Fibroblast of lung (primary cell): ENCODE measurements at regions not wholly inside any gene's neighbourhood (a gene's known extent, or its start where the extent isn't known, plus 50 kb on each side); places are given as distances from the start of the nearest gene placed in this dataset.

Experiments
- CTCF ChIP-seq, 2 donors: IDR thresholded peaks in 1 of 2; conservative IDR thresholded peaks in 1 of 2; 1 replicate in 1 of 2; 2 replicates in 1 of 2; pipeline ENCODE4 v1.5.1; 2011 to 2012; ENCODE audit warnings: low read length in 2 of 2, control low read depth in 1 of 2, inconsistent platforms in 1 of 2, low read depth in 1 of 2, mild to moderate bottlenecking in 1 of 2
- EZH2 ChIP-seq: IDR thresholded peaks from 2 replicates; pipeline ENCODE4 v1.5.1; 2012; ENCODE audit warnings: low read length, control low read depth, mild to moderate bottlenecking; ENCODE audit errors: missing control alignments

- TF ChIP-seq EZH2 (no peak), CTCF (conservative IDR thresholded peaks at IDR 0.05 in 1 of 2, IDR thresholded peaks at IDR 0.05 in 1 of 2; ENCODE audit: low read depth in 1 of 2, low read length in 2 of 2) (no peak)
These were observed 49.9 kb upstream of the RBBP8 start for GRCh38 chr18:22883179-22883578.
